D721Med (cell line): ENCODE measurements at regions not wholly inside any gene's neighbourhood (a gene's known extent, or its start where the extent isn't known, plus 50 kb on each side); places are given as distances from the start of the nearest gene placed in this dataset.
"Not testable (repeated sequence)": the region's sequence is repeated elsewhere in the genome, so short reads cannot be mapped to it uniquely, and the experiment has no call there.

ENCODE experiments used
- DNase-seq: peaks from one replicate; pipeline ENCODE4 v3.0.0; 2011; ENCODE audit warnings: low spot score; ENCODE audit not compliant: insufficient read length
- FAIRE-seq: peaks from 2 replicates; lab custom pipeline; 2011; peaks lifted over from hg19 to GRCh38; lab: Jason Lieb, UNC
- TF ChIP-seq, protein P1 (sequence below): IDR thresholded peaks from 2 replicates; pipeline ENCODE4 v1.5.1; 2012; ENCODE audit warnings: mild to moderate bottlenecking, control low read depth; ENCODE audit not compliant: insufficient read depth; ENCODE audit errors: missing control alignments

GRCh38 chr6:151690768-151691562 is 116.5 kb upstream of the ESR1 start:
- DNase-seq (no peak), FAIRE-seq (no peak)
- TF ChIP-seq, protein P1, sequence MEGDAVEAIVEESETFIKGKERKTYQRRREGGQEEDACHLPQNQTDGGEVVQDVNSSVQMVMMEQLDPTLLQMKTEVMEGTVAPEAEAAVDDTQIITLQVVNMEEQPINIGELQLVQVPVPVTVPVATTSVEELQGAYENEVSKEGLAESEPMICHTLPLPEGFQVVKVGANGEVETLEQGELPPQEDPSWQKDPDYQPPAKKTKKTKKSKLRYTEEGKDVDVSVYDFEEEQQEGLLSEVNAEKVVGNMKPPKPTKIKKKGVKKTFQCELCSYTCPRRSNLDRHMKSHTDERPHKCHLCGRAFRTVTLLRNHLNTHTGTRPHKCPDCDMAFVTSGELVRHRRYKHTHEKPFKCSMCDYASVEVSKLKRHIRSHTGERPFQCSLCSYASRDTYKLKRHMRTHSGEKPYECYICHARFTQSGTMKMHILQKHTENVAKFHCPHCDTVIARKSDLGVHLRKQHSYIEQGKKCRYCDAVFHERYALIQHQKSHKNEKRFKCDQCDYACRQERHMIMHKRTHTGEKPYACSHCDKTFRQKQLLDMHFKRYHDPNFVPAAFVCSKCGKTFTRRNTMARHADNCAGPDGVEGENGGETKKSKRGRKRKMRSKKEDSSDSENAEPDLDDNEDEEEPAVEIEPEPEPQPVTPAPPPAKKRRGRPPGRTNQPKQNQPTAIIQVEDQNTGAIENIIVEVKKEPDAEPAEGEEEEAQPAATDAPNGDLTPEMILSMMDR = no peak

DNA sequence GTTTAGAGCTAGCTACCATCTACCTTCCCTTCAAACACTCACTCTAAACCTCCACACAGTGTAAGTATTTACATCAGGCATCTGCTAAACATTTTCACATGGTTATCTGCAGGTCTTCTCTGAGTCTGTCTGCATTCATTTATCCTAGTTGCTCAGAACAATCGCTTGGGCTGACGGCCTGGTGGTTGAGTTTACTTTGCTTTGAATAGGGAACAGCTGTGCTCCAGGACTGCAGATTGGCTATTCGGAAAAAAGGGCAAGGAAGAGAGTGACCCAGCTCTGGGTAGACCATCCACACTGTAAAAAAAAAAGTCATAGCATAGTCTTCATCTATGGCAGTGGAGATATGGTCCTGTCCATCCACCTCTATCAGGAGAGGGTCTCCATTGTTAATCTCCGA is 115.3 kb upstream of the ESR1 start:
- no peak for FAIRE-seq
- TF ChIP-seq, protein P1 = no peak

GRCh38 chr6:151693366-151693765 is 114.1 kb upstream of the ESR1 start:
- FAIRE-seq (no peak), DNase-seq (no peak)
- TF ChIP-seq, protein P1 = no peak

More for the DNA sequence above, 115.3 kb upstream of the ESR1 start:
- DNase-seq = no peak

GRCh38 chr6:151695156-151695555 is 112.3 kb upstream of the ESR1 start:
- TF ChIP-seq, protein P1 = no peak
- DNase-seq (no peak), FAIRE-seq (no peak)

- DNase-seq, FAIRE-seq: not testable (repeated sequence)
These were observed 111.2 kb upstream of the ESR1 start for GRCh38 chr6:151696302-151696701.

DNA sequence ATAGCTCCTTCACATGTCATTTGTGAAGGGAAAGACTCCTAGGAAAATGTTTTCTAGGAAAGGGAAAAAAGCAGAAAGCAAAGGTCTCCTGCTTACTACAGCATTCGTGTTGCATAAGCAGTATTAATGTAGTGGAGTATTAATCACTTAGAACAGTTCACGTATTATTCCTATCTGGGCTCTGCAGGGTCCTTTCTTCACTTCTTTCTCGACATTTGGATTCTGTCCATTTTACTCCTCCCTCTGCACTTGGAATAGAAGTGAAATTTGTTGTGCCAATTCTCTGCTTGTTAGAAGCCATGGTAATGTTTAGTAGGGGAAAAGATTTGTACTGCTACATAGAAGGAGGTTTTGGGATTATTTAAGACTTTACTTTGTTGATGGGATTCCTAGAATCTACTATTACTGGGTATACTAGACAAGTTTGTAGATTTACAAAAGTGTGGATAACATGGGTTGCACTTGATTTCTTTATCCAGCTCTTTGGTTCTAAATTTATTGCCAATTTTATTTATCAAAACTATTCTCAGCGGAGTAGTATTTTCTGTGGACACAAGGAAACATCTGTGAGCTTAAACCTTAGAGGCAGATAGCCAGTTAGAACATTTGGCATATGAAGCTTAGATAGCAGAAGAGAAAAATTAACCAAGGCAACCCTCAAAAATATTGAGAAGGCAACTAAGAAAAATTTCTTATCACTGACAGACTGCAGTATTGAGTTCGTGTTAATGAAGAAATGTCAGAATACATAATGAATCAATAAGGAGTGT is 108.4 kb upstream of the ESR1 start:
- TF ChIP-seq, protein P1 = no peak
- DNase-seq = no peak
- no peak for FAIRE-seq

GRCh38 chr6:151699719-151700118 is 107.8 kb upstream of the ESR1 start:
- no peak for DNase-seq
- FAIRE-seq = no peak
- TF ChIP-seq, protein P1 = no peak
